ENCODE measurements at regions not wholly inside any gene's neighbourhood (a gene's known extent, or its start where the extent isn't known, plus 50 kb on each side); places are given as distances from the start of the nearest gene placed in this dataset. TPM values are rescaled to one million over a fixed set of nuclear protein-coding genes. Genes with fewer than 3 reads are reported as not detected.

GRCh38 chr3:181050738-181051137, 61.2 kb upstream of the DNAJC19 start:
- H3K4me3 ChIP-seq (ENCODE audit: low read depth in 1 of 3, low read length in 3 of 3), result no peak overlapping the region
- no peaks in the 10 kb centered on the region for H3K27me3 ChIP-seq (ENCODE audit: control insufficient read depth in 4 of 4, insufficient read depth in 4 of 4, low read length in 3 of 4)
- no peaks in the 10 kb centered on the region for H3K36me3 ChIP-seq (ENCODE audit: control insufficient read depth in 4 of 4, insufficient read depth in 3 of 4, low read depth in 1 of 4, low read length in 3 of 4)
- no peak overlapping the region for H3K27ac ChIP-seq (ENCODE audit: low read depth in 1 of 2, low read length in 2 of 2)
- DNase-seq (ENCODE audit: low spot score), result no peak
- no peaks in the 10 kb centered on the region for H3K9me3 ChIP-seq (ENCODE audit: control insufficient read depth in 4 of 4, low read length in 3 of 4)
- H3K4me1 ChIP-seq (ENCODE audit: control insufficient read depth in 4 of 4, insufficient read depth in 4 of 4, low read length in 3 of 4), result peaks cover 0 to 6% (median 2%) of the 10 kb centered on the region in 4 donors
- 38% methylated on average over 1 of the region's 1 CpG for WGBS
- TF ChIP-seq SP1 (IDR thresholded peaks at IDR 0.05), result no peak
- TF ChIP-seq, protein P1, sequence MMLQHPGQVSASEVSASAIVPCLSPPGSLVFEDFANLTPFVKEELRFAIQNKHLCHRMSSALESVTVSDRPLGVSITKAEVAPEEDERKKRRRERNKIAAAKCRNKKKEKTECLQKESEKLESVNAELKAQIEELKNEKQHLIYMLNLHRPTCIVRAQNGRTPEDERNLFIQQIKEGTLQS (IDR thresholded peaks at IDR 0.05), result no peak
- TF ChIP-seq, protein P2, sequence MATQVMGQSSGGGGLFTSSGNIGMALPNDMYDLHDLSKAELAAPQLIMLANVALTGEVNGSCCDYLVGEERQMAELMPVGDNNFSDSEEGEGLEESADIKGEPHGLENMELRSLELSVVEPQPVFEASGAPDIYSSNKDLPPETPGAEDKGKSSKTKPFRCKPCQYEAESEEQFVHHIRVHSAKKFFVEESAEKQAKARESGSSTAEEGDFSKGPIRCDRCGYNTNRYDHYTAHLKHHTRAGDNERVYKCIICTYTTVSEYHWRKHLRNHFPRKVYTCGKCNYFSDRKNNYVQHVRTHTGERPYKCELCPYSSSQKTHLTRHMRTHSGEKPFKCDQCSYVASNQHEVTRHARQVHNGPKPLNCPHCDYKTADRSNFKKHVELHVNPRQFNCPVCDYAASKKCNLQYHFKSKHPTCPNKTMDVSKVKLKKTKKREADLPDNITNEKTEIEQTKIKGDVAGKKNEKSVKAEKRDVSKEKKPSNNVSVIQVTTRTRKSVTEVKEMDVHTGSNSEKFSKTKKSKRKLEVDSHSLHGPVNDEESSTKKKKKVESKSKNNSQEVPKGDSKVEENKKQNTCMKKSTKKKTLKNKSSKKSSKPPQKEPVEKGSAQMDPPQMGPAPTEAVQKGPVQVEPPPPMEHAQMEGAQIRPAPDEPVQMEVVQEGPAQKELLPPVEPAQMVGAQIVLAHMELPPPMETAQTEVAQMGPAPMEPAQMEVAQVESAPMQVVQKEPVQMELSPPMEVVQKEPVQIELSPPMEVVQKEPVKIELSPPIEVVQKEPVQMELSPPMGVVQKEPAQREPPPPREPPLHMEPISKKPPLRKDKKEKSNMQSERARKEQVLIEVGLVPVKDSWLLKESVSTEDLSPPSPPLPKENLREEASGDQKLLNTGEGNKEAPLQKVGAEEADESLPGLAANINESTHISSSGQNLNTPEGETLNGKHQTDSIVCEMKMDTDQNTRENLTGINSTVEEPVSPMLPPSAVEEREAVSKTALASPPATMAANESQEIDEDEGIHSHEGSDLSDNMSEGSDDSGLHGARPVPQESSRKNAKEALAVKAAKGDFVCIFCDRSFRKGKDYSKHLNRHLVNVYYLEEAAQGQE (IDR thresholded peaks at IDR 0.05), result no peak
- TF ChIP-seq RXRA (IDR thresholded peaks at IDR 0.05), result no peak
- no peak for TF ChIP-seq EGR1 (IDR thresholded peaks at IDR 0.05; ENCODE audit: low read depth in 2 of 2)
- no peak for TF ChIP-seq JUND (IDR thresholded peaks at IDR 0.05)
- TF ChIP-seq MAX (IDR thresholded peaks at IDR 0.05), result no peak
- TF ChIP-seq NR2F2 (IDR thresholded peaks at IDR 0.05), result no peak
- TF ChIP-seq TAF1 (conservative IDR thresholded peaks at IDR 0.05), result no peak
- TF ChIP-seq YY1 (IDR thresholded peaks at IDR 0.05), result no peak
- no peak for TF ChIP-seq HNF4G (IDR thresholded peaks at IDR 0.05)
- H3K9ac ChIP-seq (ENCODE audit: low read depth in 1 of 2, low read length in 2 of 2), result no peak overlapping the region

GRCh38 chr3:181040030-181040429, 50.5 kb upstream of the DNAJC19 start:
- H3K4me1 ChIP-seq (ENCODE audit: control insufficient read depth in 4 of 4, insufficient read depth in 4 of 4, low read length in 3 of 4), result no peaks in the 10 kb centered on the region
- no peaks in the 10 kb centered on the region for H3K27me3 ChIP-seq (ENCODE audit: control insufficient read depth in 4 of 4, insufficient read depth in 4 of 4, low read length in 3 of 4)
- no peak for TF ChIP-seq GABPA (IDR thresholded peaks at IDR 0.05 in 1 of 2, conservative IDR thresholded peaks at IDR 0.05 in 1 of 2)
- TF ChIP-seq HNF4A (conservative IDR thresholded peaks at IDR 0.05), result peak in 1 of 2 donors; percentile 4

More at GRCh38 chr3:181040030-181040429, 50.5 kb upstream of the DNAJC19 start:
- peaks cover 0 to 10% (median 0%) of the 10 kb centered on the region in 4 donors for H3K9me3 ChIP-seq (ENCODE audit: control insufficient read depth in 4 of 4, low read length in 3 of 4)
- no peak overlapping the region for H3K4me3 ChIP-seq (ENCODE audit: low read depth in 1 of 3, low read length in 3 of 3)
- no peaks in the 10 kb centered on the region for H3K36me3 ChIP-seq (ENCODE audit: control insufficient read depth in 4 of 4, insufficient read depth in 3 of 4, low read depth in 1 of 4, low read length in 3 of 4)
- H3K9ac ChIP-seq (ENCODE audit: low read depth in 1 of 2, low read length in 2 of 2), result no peak overlapping the region
- no peak for DNase-seq (ENCODE audit: low spot score)
- no peak overlapping the region for H3K27ac ChIP-seq (ENCODE audit: low read depth in 1 of 2, low read length in 2 of 2)

Small RNA genes in the stretch of these regions (small RNA-seq; reads per million reads assigned to genes)
- gene AC083904.1 (not detected), gene RNU6-4P (not detected)
